AML-193 (cell line): ENCODE measurements at regions not wholly inside any gene's neighbourhood (a gene's known extent, or its start where the extent isn't known, plus 50 kb on each side); places are given as distances from the start of the nearest gene placed in this dataset.

ENCODE experiments used
- DNase-seq, 2 experiments: peaks; one replicate each; lab custom pipeline; 2025; lab: John Stamatoyannopoulos, UW

- no peak for DNase-seq
Measured at GRCh38 chr12:11446372-11446771, 51.0 kb upstream of the PRB2 start.

GRCh38 chr12:11457996-11458645 lies 62.8 kb upstream of the PRB2 start:
- DNase-seq, result no peak

- no peak for DNase-seq
Measured at GRCh38 chr12:11460343-11461023, 65.1 kb upstream of the PRB2 start.

GRCh38 chr12:11461433-11461832 lies 66.1 kb upstream of the PRB2 start:
- DNase-seq, result no peak

GRCh38 chr12:11477110-11477509 lies 81.7 kb upstream of the PRB2 start:
- DNase-seq, result no peak

GRCh38 chr12:11482955-11483354 lies 87.6 kb upstream of the PRB2 start:
- DNase-seq, result no peak

- DNase-seq, result peak; percentile 81 to 82
Measured at GRCh38 chr12:11486623-11487444, 91.5 kb upstream of the PRB2 start.

GRCh38 chr12:11496157-11496851 lies 100.9 kb upstream of the PRB2 start:
- DNase-seq, result no peak

GRCh38 chr12:11497438-11497837 lies 102.1 kb upstream of the PRB2 start:
- no peak for DNase-seq

- no peak for DNase-seq
Measured at GRCh38 chr12:11497995-11498394, 102.6 kb upstream of the PRB2 start.

- peak; percentile 10 to 16 for DNase-seq
Measured at GRCh38 chr12:11498574-11498973, 103.2 kb upstream of the PRB2 start.

GRCh38 chr12:11499806-11500187 lies 104.4 kb upstream of the PRB2 start:
- DNase-seq, result no peak

- no peak for DNase-seq
Measured at GRCh38 chr12:11500188-11500860, 105.0 kb upstream of the PRB2 start.

GRCh38 chr12:11500861-11501230 lies 105.5 kb upstream of the PRB2 start:
- DNase-seq, result no peak

GRCh38 chr12:11508699-11509098 lies 113.3 kb upstream of the PRB2 start:
- no peak for DNase-seq

- DNase-seq, result no peak
Measured at GRCh38 chr12:11509326-11509725, 114.0 kb upstream of the PRB2 start.

GRCh38 chr12:11510671-11511070 lies 115.3 kb upstream of the PRB2 start:
- no peak for DNase-seq

GRCh38 chr12:11513288-11513687 lies 117.9 kb upstream of the PRB2 start:
- DNase-seq, result no peak

- DNase-seq, result no peak
Measured at GRCh38 chr12:11517080-11517479, 121.7 kb upstream of the PRB2 start.

GRCh38 chr12:11524446-11524845 lies 125.0 kb upstream of the ETV6 start:
- DNase-seq, result no peak

GRCh38 chr12:11534064-11534463 lies 115.4 kb upstream of the ETV6 start:
- DNase-seq, result no peak

GRCh38 chr12:11535127-11535526 lies 114.3 kb upstream of the ETV6 start:
- DNase-seq, result no peak
